OCI-LY7 (cell line): ENCODE measurements at regions not wholly inside any gene's neighbourhood (a gene's known extent, or its start where the extent isn't known, plus 50 kb on each side); places are given as distances from the start of the nearest gene placed in this dataset.

ENCODE experiments used
- BruUV-seq: library from RNA; stranded (reverse); fragments of 400-500 nt; replicated peaks from 2 replicates; lab custom pipeline; 2021; lab: Mats Ljungman, UMichigan
- CTCF ChIA-PET: fragments of 300-600 bp; sonication (Branson Sonifier 250); formaldehyde crosslinking; loops from one replicate; lab custom pipeline; 2022; ENCODE audit warnings: antibody characterized with exemption; ENCODE audit not compliant: unreplicated experiment; lab: Charles Lee
- POLR2A ChIA-PET: fragments of 300-600 bp; sonication (Branson Sonifier 250); formaldehyde crosslinking; loops from one replicate; lab custom pipeline; 2022; ENCODE audit warnings: antibody characterized with exemption; lab: Charles Lee
- DNase-seq: peaks from one replicate; pipeline ENCODE4 v3.0.0-alpha.2; 2015; ENCODE audit warnings: low spot score
- H2AFZ ChIP-seq: fragments of 200-600 bp; sonication (generic), shearing (Covaris generic); 2 replicates; pipeline ENCODE4 v1.6.1; 2014; ENCODE audit warnings: mild to moderate bottlenecking, antibody characterized with exemption, low read length, moderate library complexity
- H3K27ac ChIP-seq: fragments of 200-600 bp; sonication (generic); 2 replicates; pipeline ENCODE4 v1.5.1; 2014; ENCODE audit warnings: mixed run types, low read depth, mild to moderate bottlenecking, moderate library complexity, low read length, inconsistent platforms; ENCODE audit not compliant: poor library complexity, severe bottlenecking
- H3K36me3 ChIP-seq: fragments of 200-600 bp; sonication (generic); 2 replicates; pipeline ENCODE4 v1.6.1; 2014; ENCODE audit warnings: mild to moderate bottlenecking, antibody characterized with exemption, low read length, moderate library complexity, mixed read lengths; ENCODE audit not compliant: insufficient read depth
- H3K4me1 ChIP-seq: fragments of 200-600 bp; sonication (generic); 2 replicates; pipeline ENCODE4 v1.5.1; 2014; ENCODE audit warnings: mild to moderate bottlenecking, low read length; ENCODE audit not compliant: insufficient read depth, poor library complexity, severe bottlenecking
- H3K4me2 ChIP-seq: fragments of 200-600 bp; sonication (generic); 2 replicates; pipeline ENCODE4 v1.6.1; 2014; ENCODE audit warnings: mild to moderate bottlenecking, low read length
- H3K4me3 ChIP-seq: fragments of 200-600 bp; sonication (generic); 2 replicates; pipeline ENCODE4 v1.5.1; 2014; ENCODE audit warnings: mild to moderate bottlenecking, low read depth, low read length; ENCODE audit not compliant: poor library complexity, severe bottlenecking
- H3K79me2 ChIP-seq: fragments of 200-600 bp; sonication (generic); 2 replicates; pipeline ENCODE4 v1.6.1; 2016; ENCODE audit warnings: low read depth, mild to moderate bottlenecking, low read length, moderate library complexity, mixed read lengths; ENCODE audit not compliant: insufficient read depth
- H3K9me2 ChIP-seq: fragments of 200-600 bp; sonication (generic); 2 replicates; pipeline ENCODE4 v1.6.1; 2016; ENCODE audit warnings: mild to moderate bottlenecking, low read length, mixed read lengths; ENCODE audit not compliant: insufficient read depth
- H3K9me3 ChIP-seq: fragments of 200-600 bp; sonication (generic); 2 replicates; pipeline ENCODE4 v1.6.1; 2014; ENCODE audit warnings: mild to moderate bottlenecking, mixed run types, low read length, mixed read lengths
- H4K20me1 ChIP-seq: fragments of 200-600 bp; sonication (generic); 2 replicates; pipeline ENCODE4 v1.6.1; 2014; ENCODE audit warnings: mild to moderate bottlenecking, antibody characterized with exemption, low read length, moderate library complexity, mixed read lengths; ENCODE audit not compliant: insufficient read depth
- EZH2phosphoT487 ChIP-seq: fragments of 200-600 bp; sonication (generic); IDR thresholded peaks from 2 replicates; pipeline ENCODE4 v1.6.1; 2018; ENCODE audit warnings: low read depth, borderline replicate concordance, mild to moderate bottlenecking, mixed run types, antibody characterized with exemption, low read length, moderate library complexity, mixed read lengths
- intact Hi-C: fragments of 100-400 bp; cut with micrococcal nuclease; formaldehyde crosslinking; loops from one replicate; pipeline ENCODE4 v1.10.0; 2022; ENCODE audit not compliant: unreplicated experiment
- TF ChIP-seq, protein P1 (sequence below): fragments of 200-600 bp; sonication (generic); conservative IDR thresholded peaks from 2 replicates; pipeline ENCODE4 v1.5.1; 2014; ENCODE audit warnings: mild to moderate bottlenecking, antibody characterized with exemption, low read length, moderate library complexity, mixed read lengths

DNA sequence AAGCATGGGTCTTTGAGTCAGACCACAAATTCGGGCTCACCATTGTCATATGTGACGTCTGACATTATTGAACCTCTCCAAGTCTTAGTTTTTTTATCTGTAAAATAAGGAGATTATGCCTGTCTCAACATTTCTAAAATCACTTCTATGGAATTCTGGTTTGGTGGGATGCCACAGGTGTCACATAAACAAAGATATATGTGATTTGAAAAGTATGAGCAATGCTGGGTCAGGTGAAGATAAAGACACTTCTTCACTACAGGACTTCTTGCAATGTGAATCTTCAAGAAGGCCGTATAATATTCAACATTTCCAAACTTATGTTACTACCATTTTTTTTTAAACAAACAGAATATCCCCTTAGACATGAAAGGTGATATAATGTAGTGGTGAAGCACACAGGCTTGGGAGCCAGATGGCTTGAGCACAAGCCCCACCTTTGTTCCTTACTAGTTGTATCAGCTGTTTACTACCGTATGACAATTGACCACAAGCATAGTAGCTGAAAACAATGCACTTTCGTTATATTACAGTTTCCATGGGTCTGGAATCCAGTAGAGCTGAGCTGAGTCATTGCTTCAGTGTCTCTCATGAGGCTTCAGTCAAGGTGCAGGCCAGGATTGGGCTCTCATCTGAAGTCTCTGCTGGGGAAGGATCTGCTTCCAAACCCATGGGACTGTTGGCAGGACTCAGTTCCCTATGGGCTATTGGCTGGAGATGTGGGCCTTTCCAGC, 87.7 kb downstream of the UTP18 start:
- Histone ChIP-seq H3K4me2 (no peak overlapping the region), H3K4me3 (no peak overlapping the region), H3K4me1 (no peaks in the 10 kb centered on the region), H3K27ac (no peak overlapping the region), H3K9me3 (no peaks in the 10 kb centered on the region), H3K79me2 (no peaks in the 10 kb centered on the region), H3K36me3 (no peaks in the 10 kb centered on the region), H4K20me1 (no peaks in the 10 kb centered on the region), H3K9me2 (no peaks in the 10 kb centered on the region), H2AFZ (no peak overlapping the region)
- no TSS peak for BruUV-seq
- intact Hi-C loops, result no loop called here
- no peak for TF ChIP-seq EZH2phosphoT487
- TF ChIP-seq, protein P1, sequence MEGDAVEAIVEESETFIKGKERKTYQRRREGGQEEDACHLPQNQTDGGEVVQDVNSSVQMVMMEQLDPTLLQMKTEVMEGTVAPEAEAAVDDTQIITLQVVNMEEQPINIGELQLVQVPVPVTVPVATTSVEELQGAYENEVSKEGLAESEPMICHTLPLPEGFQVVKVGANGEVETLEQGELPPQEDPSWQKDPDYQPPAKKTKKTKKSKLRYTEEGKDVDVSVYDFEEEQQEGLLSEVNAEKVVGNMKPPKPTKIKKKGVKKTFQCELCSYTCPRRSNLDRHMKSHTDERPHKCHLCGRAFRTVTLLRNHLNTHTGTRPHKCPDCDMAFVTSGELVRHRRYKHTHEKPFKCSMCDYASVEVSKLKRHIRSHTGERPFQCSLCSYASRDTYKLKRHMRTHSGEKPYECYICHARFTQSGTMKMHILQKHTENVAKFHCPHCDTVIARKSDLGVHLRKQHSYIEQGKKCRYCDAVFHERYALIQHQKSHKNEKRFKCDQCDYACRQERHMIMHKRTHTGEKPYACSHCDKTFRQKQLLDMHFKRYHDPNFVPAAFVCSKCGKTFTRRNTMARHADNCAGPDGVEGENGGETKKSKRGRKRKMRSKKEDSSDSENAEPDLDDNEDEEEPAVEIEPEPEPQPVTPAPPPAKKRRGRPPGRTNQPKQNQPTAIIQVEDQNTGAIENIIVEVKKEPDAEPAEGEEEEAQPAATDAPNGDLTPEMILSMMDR, result no peak
- ChIA-PET POLR2A (no interaction called here), CTCF (no interaction called here)
- DNase-seq, result no peak

DNA sequence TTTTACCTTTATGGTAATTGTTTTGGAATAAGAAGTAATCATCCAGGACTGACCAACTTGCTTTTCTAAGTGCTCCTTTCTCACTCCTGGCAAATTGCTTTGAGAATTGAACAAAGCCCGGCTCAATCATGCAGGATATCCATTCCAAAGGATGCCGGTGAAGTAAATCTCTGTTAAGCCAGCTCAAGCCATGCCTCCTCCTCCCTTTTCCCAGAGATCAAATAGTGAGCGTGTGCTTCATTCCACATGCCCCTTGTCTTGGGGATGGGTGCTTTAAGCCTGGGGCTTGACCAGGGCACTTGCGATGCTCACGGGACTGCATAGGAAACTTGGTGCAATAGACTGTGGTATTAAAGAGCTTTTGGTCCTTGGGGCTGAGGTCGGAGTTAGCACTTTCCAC, 90.7 kb downstream of the UTP18 start:
- Histone ChIP-seq H3K9me2 (no peaks in the 10 kb centered on the region), H2AFZ (no peak overlapping the region), H3K79me2 (no peaks in the 10 kb centered on the region), H3K4me1 (no peaks in the 10 kb centered on the region), H3K36me3 (no peaks in the 10 kb centered on the region), H3K27ac (no peak overlapping the region), H3K9me3 (no peaks in the 10 kb centered on the region), H3K4me2 (no peak overlapping the region), H3K4me3 (no peak overlapping the region), H4K20me1 (no peaks in the 10 kb centered on the region)
- no TSS peak for BruUV-seq
- intact Hi-C loops, result no loop called here
- no peak for TF ChIP-seq EZH2phosphoT487
- TF ChIP-seq, protein P1, result no peak
- no peak for DNase-seq
- CTCF ChIA-PET, result no interaction called here
- POLR2A ChIA-PET, result no interaction called here

DNA sequence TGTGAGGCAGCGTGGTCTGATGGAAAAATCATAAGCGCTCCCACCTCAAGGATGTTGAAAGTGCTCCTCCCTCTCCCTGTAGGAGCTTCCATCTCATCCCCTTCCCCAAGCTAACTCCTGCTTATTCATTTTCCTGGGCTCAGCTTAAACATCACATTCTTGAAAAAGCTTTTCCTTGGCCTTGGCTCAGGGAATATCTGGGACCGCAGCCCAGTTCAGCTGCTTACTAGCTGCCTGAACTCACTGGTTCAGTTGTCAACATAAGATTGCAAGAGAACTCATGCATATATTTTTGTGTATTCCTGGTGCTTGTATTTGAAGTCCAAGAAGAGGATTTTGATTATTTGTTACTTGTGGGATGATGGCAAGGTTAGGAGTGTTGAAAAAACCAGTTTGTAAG, 91.5 kb downstream of the UTP18 start:
- H3K4me1 ChIP-seq, result no peaks in the 10 kb centered on the region
- intact Hi-C loops, result no loop called here
- H3K27ac ChIP-seq, result no peak overlapping the region
- H3K79me2 ChIP-seq, result no peaks in the 10 kb centered on the region
- H3K9me2 ChIP-seq, result no peaks in the 10 kb centered on the region
- POLR2A ChIA-PET, result no interaction called here
- no TSS peak for BruUV-seq
- no peak overlapping the region for H2AFZ ChIP-seq
- no peak for TF ChIP-seq EZH2phosphoT487
- TF ChIP-seq, protein P1, result no peak
- H3K4me2 ChIP-seq, result no peak overlapping the region
- H3K9me3 ChIP-seq, result no peaks in the 10 kb centered on the region
- H3K4me3 ChIP-seq, result no peak overlapping the region
- CTCF ChIA-PET, result no interaction called here
- no peaks in the 10 kb centered on the region for H4K20me1 ChIP-seq
- no peak for DNase-seq
- no peaks in the 10 kb centered on the region for H3K36me3 ChIP-seq
